Liver (tissue), 8 donors: ENCODE measurements at regions not wholly inside any gene's neighbourhood (a gene's known extent, or its start where the extent isn't known, plus 50 kb on each side); places are given as distances from the start of the nearest gene placed in this dataset.

Experiments used
- DNase-seq: peaks from one replicate; pipeline ENCODE4 v3.0.0-alpha.2; 2017; ENCODE audit warnings: low spot score
- H3K27ac ChIP-seq, 2 donors: one replicate each; pipeline ENCODE4 v1.7.0; 2013; ENCODE audit warnings: inconsistent platforms in 2 of 2, low read length in 2 of 2, control low read depth in 1 of 2, low read depth in 1 of 2, mild to moderate bottlenecking in 1 of 2
- H3K27me3 ChIP-seq, 4 donors: one replicate each; pipeline versions ENCODE4 v1.6.1 to v1.7.0; 2013; ENCODE audit warnings: low read length in 3 of 4, inconsistent platforms in 1 of 4, mild to moderate bottlenecking in 1 of 4, moderate library complexity in 1 of 4; ENCODE audit not compliant: control insufficient read depth in 4 of 4, insufficient read depth in 4 of 4
- H3K36me3 ChIP-seq, 4 donors: one replicate each; pipeline versions ENCODE4 v1.6.1 to v1.7.0; 2013; ENCODE audit warnings: low read length in 3 of 4, mild to moderate bottlenecking in 3 of 4, low read depth in 1 of 4, moderate library complexity in 1 of 4; ENCODE audit not compliant: control insufficient read depth in 4 of 4, insufficient read depth in 3 of 4
- H3K4me1 ChIP-seq, 4 donors: one replicate each; pipeline versions ENCODE4 v1.6.1 to v1.7.0; 2013; ENCODE audit warnings: low read length in 3 of 4, mild to moderate bottlenecking in 3 of 4, moderate library complexity in 1 of 4; ENCODE audit not compliant: control insufficient read depth in 4 of 4, insufficient read depth in 4 of 4
- H3K4me3 ChIP-seq, 3 donors: one replicate each; pipeline versions ENCODE4 v1.6.1 to v1.7.0; 2013; ENCODE audit warnings: low read length in 3 of 3, control low read depth in 1 of 3, low read depth in 1 of 3, mild to moderate bottlenecking in 1 of 3
- H3K9ac ChIP-seq, 2 donors: one replicate each; pipeline ENCODE4 v1.7.0; 2013; ENCODE audit warnings: low read length in 2 of 2, mild to moderate bottlenecking in 2 of 2, moderate library complexity in 2 of 2, control low read depth in 1 of 2, low read depth in 1 of 2
- H3K9me3 ChIP-seq, 4 donors: one replicate each; pipeline versions ENCODE4 v1.6.1 to v1.7.0; 2013; ENCODE audit warnings: low read length in 3 of 4; ENCODE audit not compliant: control insufficient read depth in 4 of 4
- ATF3 ChIP-seq: IDR thresholded peaks from 2 replicates; pipeline ENCODE4 v1.6.1; 2016; ENCODE audit warnings: antibody characterized with exemption
- CTCF ChIP-seq: fragments of 150-350 bp; IDR thresholded peaks from 2 replicates; pipeline ENCODE4 v1.5.1; 2017; ENCODE audit warnings: improper control_type of control experiment, low read depth, low read length; ENCODE audit not compliant: missing input control
- EGR1 ChIP-seq, 2 donors: IDR thresholded peaks; 2 replicates each; pipeline ENCODE4 v1.6.1; 2016 to 2018; ENCODE audit warnings: antibody characterized with exemption in 2 of 2, low read depth in 2 of 2
- FOXA1 ChIP-seq: IDR thresholded peaks from 2 replicates; pipeline ENCODE4 v1.6.1; 2016; ENCODE audit warnings: antibody characterized with exemption
- GABPA ChIP-seq, 2 donors: IDR thresholded peaks in 1 of 2; conservative IDR thresholded peaks in 1 of 2; 2 replicates each; pipeline ENCODE4 v1.6.1; 2016; ENCODE audit warnings: antibody characterized with exemption in 2 of 2, mild to moderate bottlenecking in 1 of 2, moderate library complexity in 1 of 2
- JUND ChIP-seq, 2 donors: IDR thresholded peaks; 2 replicates each; pipeline ENCODE4 v1.6.1; 2016; ENCODE audit warnings: antibody characterized with exemption in 2 of 2
- NR2F2 ChIP-seq: IDR thresholded peaks from 2 replicates; pipeline ENCODE4 v1.6.1; 2016; ENCODE audit warnings: antibody characterized with exemption
- RAD21 ChIP-seq, 2 donors: IDR thresholded peaks; 2 replicates each; pipeline ENCODE4 v1.6.1; 2016; ENCODE audit warnings: antibody characterized with exemption in 2 of 2, mild to moderate bottlenecking in 2 of 2
- REST ChIP-seq: IDR thresholded peaks from 2 replicates; pipeline ENCODE4 v1.6.1; 2016; ENCODE audit warnings: antibody characterized with exemption, mild to moderate bottlenecking
- RXRA ChIP-seq, 2 donors: IDR thresholded peaks; 2 replicates each; pipeline ENCODE4 v1.6.1; 2017 to 2018; ENCODE audit warnings: antibody characterized with exemption in 2 of 2, mild to moderate bottlenecking in 1 of 2
- SP1 ChIP-seq: IDR thresholded peaks from 2 replicates; pipeline ENCODE4 v1.6.1; 2018; ENCODE audit warnings: antibody characterized with exemption, mild to moderate bottlenecking
- TAF1 ChIP-seq: conservative IDR thresholded peaks from 2 replicates; pipeline ENCODE4 v1.6.1; 2016; ENCODE audit warnings: antibody characterized with exemption, mild to moderate bottlenecking
- YY1 ChIP-seq: IDR thresholded peaks from 2 replicates; pipeline ENCODE4 v1.6.1; 2016; ENCODE audit warnings: antibody characterized with exemption, mild to moderate bottlenecking
- ZBTB33 ChIP-seq: IDR thresholded peaks from 2 replicates; pipeline ENCODE4 v1.6.1; 2016; ENCODE audit warnings: antibody characterized with exemption
- WGBS: extraction: QIAGEN DNeasy Blood & Tissue Kit; methylation state at CpG from one replicate; pipeline ENCODE4 v1.1.7; 2013; 5-methylcytosine and 5-hydroxymethylcytosine counted together
- donor health status: healthy.
- donor health status: healthy.
- donor health status: healthy.
- donor health status: healthy.
- donor health status: healthy.

- Histone ChIP-seq H3K27ac (no peak overlapping the region), H3K9me3 (peaks cover 7 to 18% (median 11%) of the 10 kb centered on the region in 4 donors), H3K27me3 (peaks cover 0 to 2% (median 0%) of the 10 kb centered on the region in 4 donors), H3K9ac (no peak overlapping the region), H3K4me3 (no peak overlapping the region), H3K4me1 (no peaks in the 10 kb centered on the region), H3K36me3 (peaks cover 0 to 3% (median 0%) of the 10 kb centered on the region in 4 donors)
- TF ChIP-seq RXRA (IDR thresholded peaks at IDR 0.05) (no peak), GABPA (IDR thresholded peaks at IDR 0.05 in 1 of 2, conservative IDR thresholded peaks at IDR 0.05 in 1 of 2) (no peak), CTCF (no peak)
- DNase-seq = no peak
- WGBS = 81% methylated on average over 7 of the region's 7 CpGs
These were observed 72.7 kb upstream of the TTC34 start for GRCh38 chr1:2874207-2874606.

GRCh38 chr1:2874607-2875480 lies 73.4 kb upstream of the TTC34 start:
- no peaks in the 10 kb centered on the region for H3K4me1 ChIP-seq
- no peak overlapping the region for H3K4me3 ChIP-seq
- no peak overlapping the region for H3K27ac ChIP-seq
- no peak overlapping the region for H3K9ac ChIP-seq
- H3K36me3 ChIP-seq = peaks cover 0 to 3% (median 0%) of the 10 kb centered on the region in 4 donors
- WGBS = 63% methylated on average over 30 of the region's 30 CpGs
- peaks cover 0 to 2% (median 0%) of the 10 kb centered on the region in 4 donors for H3K27me3 ChIP-seq
- DNase-seq = no peak
- TF ChIP-seq JUND (IDR thresholded peaks at IDR 0.05) = no peak
- TF ChIP-seq GABPA (IDR thresholded peaks at IDR 0.05 in 1 of 2, conservative IDR thresholded peaks at IDR 0.05 in 1 of 2) = no peak
- TF ChIP-seq FOXA1 = no peak
- peaks cover 7 to 18% (median 11%) of the 10 kb centered on the region in 4 donors for H3K9me3 ChIP-seq

GRCh38 chr1:2875707-2876561 lies 74.4 kb upstream of the TTC34 start:
- no peak overlapping the region for H3K4me3 ChIP-seq
- peaks cover 7 to 13% (median 8%) of the 10 kb centered on the region in 4 donors for H3K9me3 ChIP-seq
- H3K4me1 ChIP-seq = no peaks in the 10 kb centered on the region
- peaks cover 0 to 3% (median 0%) of the 10 kb centered on the region in 4 donors for H3K36me3 ChIP-seq
- no peak overlapping the region for H3K9ac ChIP-seq
- DNase-seq = no peak
- 49% methylated on average over 42 of the region's 42 CpGs for WGBS
- peaks cover 0 to 2% (median 0%) of the 10 kb centered on the region in 4 donors for H3K27me3 ChIP-seq
- H3K27ac ChIP-seq = no peak overlapping the region
- TF ChIP-seq RAD21 (IDR thresholded peaks at IDR 0.05) = peak in 1 of 2 donors; percentile 49
- TF ChIP-seq JUND (IDR thresholded peaks at IDR 0.05) = no peak
- TF ChIP-seq ATF3 = no peak
- no peak for TF ChIP-seq RXRA (IDR thresholded peaks at IDR 0.05)
- TF ChIP-seq SP1 = no peak
- no peak for TF ChIP-seq REST
- TF ChIP-seq EGR1 (IDR thresholded peaks at IDR 0.05; ENCODE audit: low read depth in 2 of 2) = no peak
- TF ChIP-seq NR2F2 = no peak
- TF ChIP-seq FOXA1 = no peak
- no peak for TF ChIP-seq TAF1
- TF ChIP-seq YY1 = no peak
- peak; percentile 22 for TF ChIP-seq CTCF
- no peak for TF ChIP-seq ZBTB33
